Astrocyte (in vitro differentiated cells and primary cell): ENCODE measurements at regions not wholly inside any gene's neighbourhood (a gene's known extent, or its start where the extent isn't known, plus 50 kb on each side); places are given as distances from the start of the nearest gene placed in this dataset.

Experiments
- DNase-seq: peaks from one replicate; pipeline ENCODE4 v3.0.0-alpha.2; 2010; ENCODE audit warnings: low read depth
- FAIRE-seq: peaks from 2 replicates; lab custom pipeline; 2011; peaks lifted over from hg19 to GRCh38; lab: Jason Lieb, UNC
- H2AFZ ChIP-seq: 2 replicates; pipeline ENCODE4 v1.6.0; 2012; ENCODE audit warnings: low read depth, low read length, inconsistent platforms
- H3K27ac ChIP-seq: 2 replicates; pipeline ENCODE4 v1.5.1; 2011; ENCODE audit warnings: low read depth, low read length, inconsistent platforms
- H3K27me3 ChIP-seq: 2 replicates; pipeline ENCODE4 v1.6.0; 2011; ENCODE audit warnings: low read length, inconsistent platforms; ENCODE audit not compliant: insufficient read depth
- H3K36me3 ChIP-seq: 2 replicates; pipeline ENCODE4 v1.5.1; 2011; ENCODE audit warnings: low read length, inconsistent platforms; ENCODE audit not compliant: insufficient read depth
- H3K4me1 ChIP-seq: 2 replicates; pipeline ENCODE4 v1.5.1; 2011; ENCODE audit warnings: low read length, inconsistent platforms; ENCODE audit not compliant: insufficient read depth
- H3K4me2 ChIP-seq: 2 replicates; pipeline ENCODE4 v1.6.0; 2012; ENCODE audit warnings: low read length, inconsistent platforms
- H3K4me3 ChIP-seq: 2 replicates; pipeline ENCODE4 v1.5.1; 2011; ENCODE audit warnings: low read depth, mild to moderate bottlenecking, low read length, inconsistent platforms; ENCODE audit not compliant: insufficient read depth
- H3K79me2 ChIP-seq: 2 replicates; pipeline ENCODE4 v1.6.0; 2012; ENCODE audit warnings: mild to moderate bottlenecking, low read length, inconsistent platforms; ENCODE audit not compliant: insufficient read depth
- H3K9ac ChIP-seq: 2 replicates; pipeline ENCODE4 v1.6.0; 2012; ENCODE audit warnings: mild to moderate bottlenecking, low read length, inconsistent platforms
- H3K9me3 ChIP-seq: 2 replicates; pipeline ENCODE4 v1.5.1; 2012; ENCODE audit warnings: low read depth, mild to moderate bottlenecking, low read length, inconsistent platforms; ENCODE audit not compliant: insufficient read depth
- H4K20me1 ChIP-seq: 2 replicates; pipeline ENCODE4 v1.6.0; 2012; ENCODE audit warnings: low read length, inconsistent platforms; ENCODE audit not compliant: insufficient read depth
- H3K27ac Mint-ChIP-seq: one replicate; pipeline ENCODE4 v1.8.0; 2021; ENCODE audit warnings: mild to moderate bottlenecking, mixed read lengths; ENCODE audit not compliant: unreplicated experiment
- H3K27me3 Mint-ChIP-seq: one replicate; pipeline ENCODE4 v1.8.0; 2021; ENCODE audit warnings: low read depth, mixed read lengths; ENCODE audit not compliant: unreplicated experiment
- H3K36me3 Mint-ChIP-seq: one replicate; pipeline ENCODE4 v1.8.0; 2021; ENCODE audit warnings: low read depth, mixed read lengths; ENCODE audit not compliant: unreplicated experiment
- H3K4me1 Mint-ChIP-seq: one replicate; pipeline ENCODE4 v1.8.0; 2021; ENCODE audit warnings: low read depth, mixed read lengths; ENCODE audit not compliant: unreplicated experiment
- H3K4me3 Mint-ChIP-seq: one replicate; pipeline ENCODE4 v1.8.0; 2021; ENCODE audit warnings: mild to moderate bottlenecking, moderate library complexity, mixed read lengths; ENCODE audit not compliant: unreplicated experiment
- H3K9me3 Mint-ChIP-seq: one replicate; pipeline ENCODE4 v1.8.0; 2021; ENCODE audit warnings: mild to moderate bottlenecking, mixed read lengths; ENCODE audit not compliant: unreplicated experiment
- CTCF ChIP-seq: IDR thresholded peaks from 2 replicates; pipeline ENCODE4 v1.5.1; 2011; ENCODE audit warnings: low read depth, mild to moderate bottlenecking, inconsistent platforms, low read length, moderate library complexity; ENCODE audit not compliant: insufficient read depth
- EZH2 ChIP-seq: IDR thresholded peaks from 2 replicates; pipeline ENCODE4 v1.6.1; 2012; ENCODE audit warnings: mild to moderate bottlenecking, low read length, inconsistent platforms; ENCODE audit not compliant: insufficient read depth

- H3K27ac ChIP-seq = no peak overlapping the region
- no peak overlapping the region for H3K9ac ChIP-seq
- no peaks in the 10 kb centered on the region for H3K9me3 ChIP-seq
- no peak overlapping the region for H3K4me3 ChIP-seq
- no peak overlapping the region for H3K4me3 Mint-ChIP-seq
- peaks cover 4% of the 10 kb centered on the region for H3K4me1 Mint-ChIP-seq
- peaks cover 38% of the 10 kb centered on the region for H4K20me1 ChIP-seq
- no peaks in the 10 kb centered on the region for H3K9me3 Mint-ChIP-seq
- H3K27ac Mint-ChIP-seq = no peak overlapping the region
- H3K36me3 Mint-ChIP-seq = no peaks in the 10 kb centered on the region
- FAIRE-seq (no peak), DNase-seq (no peak)
- peaks cover 2% of the 10 kb centered on the region for H3K27me3 ChIP-seq
- no peaks in the 10 kb centered on the region for H3K79me2 ChIP-seq
- TF ChIP-seq CTCF = no peak
- H2AFZ ChIP-seq = no peak overlapping the region
- H3K27me3 Mint-ChIP-seq = peaks cover 32% of the 10 kb centered on the region
- no peak overlapping the region for H3K4me2 ChIP-seq
- H3K4me1 ChIP-seq = no peaks in the 10 kb centered on the region
- H3K36me3 ChIP-seq = no peaks in the 10 kb centered on the region
These were observed 55.8 kb upstream of the TCF20 start for GRCh38 chr22:42326301-42326700.

- peaks cover 30% of the 10 kb centered on the region for H3K27me3 Mint-ChIP-seq
- no peak overlapping the region for H3K4me2 ChIP-seq
- no peaks in the 10 kb centered on the region for H3K9me3 ChIP-seq
- no peak overlapping the region for H3K9ac ChIP-seq
- H3K79me2 ChIP-seq = no peaks in the 10 kb centered on the region
- H3K36me3 Mint-ChIP-seq = no peaks in the 10 kb centered on the region
- no peaks in the 10 kb centered on the region for H3K9me3 Mint-ChIP-seq
- FAIRE-seq (no peak), DNase-seq (no peak)
- H3K27ac Mint-ChIP-seq = no peak overlapping the region
- H3K4me1 ChIP-seq = no peaks in the 10 kb centered on the region
- peaks cover 35% of the 10 kb centered on the region for H4K20me1 ChIP-seq
- TF ChIP-seq CTCF = no peak
- TF ChIP-seq EZH2 = no peak
- no peaks in the 10 kb centered on the region for H3K36me3 ChIP-seq
- no peak overlapping the region for H3K4me3 ChIP-seq
- H2AFZ ChIP-seq = no peak overlapping the region
- H3K27me3 ChIP-seq = no peaks in the 10 kb centered on the region
- H3K4me3 Mint-ChIP-seq = no peak overlapping the region
- H3K27ac ChIP-seq = no peak overlapping the region
- H3K4me1 Mint-ChIP-seq = peaks cover 4% of the 10 kb centered on the region
These were observed 54.7 kb upstream of the TCF20 start for GRCh38 chr22:42324990-42325710.

GRCh38 chr22:42324566-42324965, 54.1 kb upstream of the TCF20 start:
- Histone ChIP-seq H3K79me2 (no peaks in the 10 kb centered on the region), H4K20me1 (peaks cover 35% of the 10 kb centered on the region), H3K4me2 (no peak overlapping the region), H3K4me1 (no peaks in the 10 kb centered on the region), H3K9ac (no peak overlapping the region), H3K4me3 (no peak overlapping the region), H3K27ac (no peak overlapping the region), H3K27me3 (no peaks in the 10 kb centered on the region), H3K9me3 (no peaks in the 10 kb centered on the region), H2AFZ (no peak overlapping the region), H3K36me3 (no peaks in the 10 kb centered on the region)
- Mint-ChIP-seq H3K27ac (no peak overlapping the region), H3K4me3 (no peak overlapping the region), H3K9me3 (no peaks in the 10 kb centered on the region), H3K27me3 (peaks cover 33% of the 10 kb centered on the region), H3K4me1 (peaks cover 7% of the 10 kb centered on the region), H3K36me3 (no peaks in the 10 kb centered on the region)
- DNase-seq = no peak
- no peak for FAIRE-seq
- TF ChIP-seq CTCF (no peak), EZH2 (no peak)
